ENCODE measurements at regions not wholly inside any gene's neighbourhood (a gene's known extent, or its start where the extent isn't known, plus 50 kb on each side); places are given as distances from the start of the nearest gene placed in this dataset. TPM values are rescaled to one million over a fixed set of nuclear protein-coding genes. Genes with fewer than 3 reads are reported as not detected.

MicroRNAs encoded in the stretch of these regions (microRNA counts, 767-probe panel; counts per million panel counts)
- microRNA hsa-miR-663a = 723 counts per million, percentile 96 among the panel's probes with 10 or more counts

Small RNA genes in the stretch of these regions (microRNA-seq; reads per million reads assigned to microRNA genes)
- not detected for gene MIR663A (ENCODE audit: borderline number of aligned reads, borderline replicate concordance)

Small RNA genes in the stretch of these regions (small RNA-seq; reads per million reads assigned to genes)
- gene CFTRP1 (ENCODE audit: insufficient read depth, insufficient read length, low read depth, low replicate concordance) = not detected
